ENCODE measurements at regions not wholly inside any gene's neighbourhood (a gene's known extent, or its start where the extent isn't known, plus 50 kb on each side); places are given as distances from the start of the nearest gene placed in this dataset.

- TF ChIP-seq CTCF (IDR thresholded peaks at IDR 0.05; ENCODE audit: low read depth, low read length) (no peak), EZH2phosphoT487 (IDR thresholded peaks at IDR 0.05; ENCODE audit: low read depth) (no peak)
These were observed 157.5 kb upstream of the ATF7IP start for GRCh38 chr12:14207905-14208551.

All from OCI-LY3 (cell line).